ENCODE measurements at regions not wholly inside any gene's neighbourhood (a gene's known extent, or its start where the extent isn't known, plus 50 kb on each side); places are given as distances from the start of the nearest gene placed in this dataset.

DNA sequence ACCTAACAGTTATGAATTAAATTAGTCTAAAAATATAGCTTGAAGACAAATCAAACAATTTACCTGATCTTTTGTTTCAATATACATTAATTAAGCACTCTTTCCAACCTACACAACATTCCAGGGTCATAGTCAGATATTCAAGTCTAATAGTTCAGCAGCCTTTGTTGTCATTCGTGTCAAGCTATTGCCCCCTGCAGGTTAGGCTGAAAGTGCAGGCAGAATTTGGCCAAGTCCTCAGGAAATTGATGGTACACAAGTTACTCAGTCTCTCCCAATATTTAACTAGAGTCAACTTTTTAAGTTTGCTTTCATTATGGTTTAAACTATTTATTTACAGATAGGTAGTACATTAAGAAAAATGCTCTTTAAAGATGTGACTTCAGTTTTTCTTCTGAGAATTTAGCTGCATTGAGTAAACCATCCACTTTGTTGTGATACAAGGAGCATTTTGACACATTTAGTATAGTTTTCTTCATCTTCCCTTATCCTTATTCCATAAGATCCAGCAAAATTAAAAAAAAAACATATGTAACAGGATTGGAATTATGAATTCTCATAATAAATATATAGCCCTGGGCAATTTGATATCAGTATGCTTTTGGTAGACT lies 130.3 kb upstream of the DPYD start:
- 0% methylated on average over 1 of the region's 1 CpG for WGBS
- peak; percentile 79 for DNase-seq

DNA sequence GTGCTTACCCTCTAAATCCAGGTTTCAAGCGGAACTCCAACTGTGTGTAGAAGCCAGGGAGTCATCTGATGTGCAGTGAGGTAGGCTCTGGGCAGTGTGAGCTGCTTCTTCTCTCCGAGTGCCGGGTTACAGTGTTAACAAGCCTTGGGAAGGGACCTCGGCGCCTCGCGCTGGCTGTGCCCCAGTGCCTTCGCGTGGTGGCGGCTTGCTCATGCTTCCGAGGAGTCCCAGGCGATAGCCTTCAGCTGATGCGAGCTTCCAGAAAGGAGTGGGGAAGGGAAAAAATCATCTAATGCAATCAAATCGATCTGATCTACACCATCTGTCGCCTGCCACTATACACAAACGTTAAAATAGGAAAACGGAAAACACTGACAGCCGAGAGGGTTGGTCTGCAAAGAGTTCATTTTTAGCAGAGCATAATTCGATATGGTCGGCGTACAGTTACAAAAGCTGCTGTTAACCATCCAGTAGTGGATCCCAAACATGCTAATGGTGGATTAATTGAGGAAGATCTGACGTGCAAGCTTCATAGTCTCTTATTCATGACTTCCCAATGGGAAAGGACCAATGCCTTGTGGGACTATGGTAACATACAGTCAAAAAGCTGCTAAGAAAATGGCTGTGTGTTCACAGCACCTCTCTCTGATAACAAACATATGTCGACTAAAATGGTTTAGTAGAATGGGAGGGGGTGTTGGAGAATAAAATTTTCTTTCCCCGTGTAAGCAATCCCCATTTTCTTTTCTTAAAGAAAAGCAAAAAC lies 128.7 kb upstream of the DPYD start:
- H4K8ac ChIP-seq (ENCODE audit: low read length), result no peak overlapping the region
- H3K36me3 ChIP-seq (ENCODE audit: control insufficient read depth in 1 of 2, insufficient read depth in 2 of 2, low read depth in 1 of 2, low read length in 2 of 2), result no peaks in the 10 kb centered on the region
- H2AFZ ChIP-seq (ENCODE audit: low read depth, low read length), result no peak overlapping the region
- no peak overlapping the region for H3K14ac ChIP-seq (ENCODE audit: low read length in 2 of 2)
- H3K18ac ChIP-seq (ENCODE audit: low read depth in 1 of 2, low read length in 2 of 2), result no peak overlapping the region
- no peak overlapping the region for H3K27ac ChIP-seq (ENCODE audit: low read length, poor library complexity, severe bottlenecking)
- 31% methylated on average over 15 of the region's 24 CpGs for WGBS
- H3K4ac ChIP-seq (ENCODE audit: low read depth in 1 of 2, low read length in 2 of 2), result no peak overlapping the region
- no peaks in the 10 kb centered on the region for H3K9me3 ChIP-seq (ENCODE audit: control insufficient read depth, low read length)
- H2BK15ac ChIP-seq (ENCODE audit: low read depth, poor library complexity, severe bottlenecking), result no peak overlapping the region
- H2BK5ac ChIP-seq (ENCODE audit: low read depth, low read length, poor library complexity, severe bottlenecking), result no peak overlapping the region
- peak overlapping the region; percentile 12 for H3K4me2 ChIP-seq (ENCODE audit: low read length, poor library complexity, severe bottlenecking)
- no peak overlapping the region for H2BK120ac ChIP-seq (ENCODE audit: low read depth, low read length)
- no peak overlapping the region for H4K91ac ChIP-seq (ENCODE audit: low read length)
- H3K4me3 ChIP-seq (ENCODE audit: insufficient read depth in 1 of 2, low read depth in 1 of 2, low read length in 2 of 2), result peak overlapping the region in 1 of 2 experiments; percentile 72
- peaks cover 12 to 26% of the 10 kb centered on the region in 2 experiments for H3K27me3 ChIP-seq (ENCODE audit: control insufficient read depth in 1 of 2, insufficient read depth in 1 of 2, low read length in 2 of 2)
- H3K79me1 ChIP-seq (replicated peaks; ENCODE audit: low read length, poor library complexity, severe bottlenecking), result no peaks in the 10 kb centered on the region
- no peak overlapping the region for H2AK5ac ChIP-seq (ENCODE audit: low read length, severe bottlenecking)
- H3K9ac ChIP-seq (ENCODE audit: low read length), result no peak overlapping the region
- DNase-seq, result no peak
- no peak overlapping the region for H2BK12ac ChIP-seq (ENCODE audit: low read length in 2 of 2)
- H3K4me1 ChIP-seq (ENCODE audit: control insufficient read depth, insufficient read depth, low read depth, low read length), result peaks cover 17% of the 10 kb centered on the region
- no peak overlapping the region for H3K23ac ChIP-seq (ENCODE audit: low read length in 2 of 2)

More for the DNA sequence above, 130.3 kb upstream of the DPYD start:
- Histone ChIP-seq H4K8ac (ENCODE audit: low read length) (no peak overlapping the region), H2AFZ (ENCODE audit: low read depth, low read length) (no peak overlapping the region), H2BK5ac (ENCODE audit: low read depth, low read length, poor library complexity, severe bottlenecking) (no peak overlapping the region), H3K27me3 (ENCODE audit: control insufficient read depth in 1 of 2, insufficient read depth in 1 of 2, low read length in 2 of 2) (peaks cover 12 to 26% of the 10 kb centered on the region in 2 experiments), H2BK15ac (ENCODE audit: low read depth, poor library complexity, severe bottlenecking) (no peak overlapping the region), H2BK12ac (ENCODE audit: low read length in 2 of 2) (no peak overlapping the region), H4K91ac (ENCODE audit: low read length) (no peak overlapping the region), H3K4me1 (ENCODE audit: control insufficient read depth, insufficient read depth, low read depth, low read length) (peaks cover 11% of the 10 kb centered on the region), H2BK120ac (ENCODE audit: low read depth, low read length) (no peak overlapping the region), H3K9me3 (ENCODE audit: control insufficient read depth, low read length) (no peaks in the 10 kb centered on the region), H3K4me3 (ENCODE audit: insufficient read depth in 1 of 2, low read depth in 1 of 2, low read length in 2 of 2) (no peak overlapping the region), H3K79me1 (replicated peaks; ENCODE audit: low read length, poor library complexity, severe bottlenecking) (no peaks in the 10 kb centered on the region), H3K9ac (ENCODE audit: low read length) (no peak overlapping the region), H2AK5ac (ENCODE audit: low read length, severe bottlenecking) (no peak overlapping the region), H3K23ac (ENCODE audit: low read length in 2 of 2) (no peak overlapping the region), H3K14ac (ENCODE audit: low read length in 2 of 2) (no peak overlapping the region), H3K4ac (ENCODE audit: low read depth in 1 of 2, low read length in 2 of 2) (no peak overlapping the region), H3K27ac (ENCODE audit: low read length, poor library complexity, severe bottlenecking) (no peak overlapping the region), H3K18ac (ENCODE audit: low read depth in 1 of 2, low read length in 2 of 2) (no peak overlapping the region), H3K4me2 (ENCODE audit: low read length, poor library complexity, severe bottlenecking) (no peak overlapping the region), H3K36me3 (ENCODE audit: control insufficient read depth in 1 of 2, insufficient read depth in 2 of 2, low read depth in 1 of 2, low read length in 2 of 2) (no peaks in the 10 kb centered on the region)

DNA sequence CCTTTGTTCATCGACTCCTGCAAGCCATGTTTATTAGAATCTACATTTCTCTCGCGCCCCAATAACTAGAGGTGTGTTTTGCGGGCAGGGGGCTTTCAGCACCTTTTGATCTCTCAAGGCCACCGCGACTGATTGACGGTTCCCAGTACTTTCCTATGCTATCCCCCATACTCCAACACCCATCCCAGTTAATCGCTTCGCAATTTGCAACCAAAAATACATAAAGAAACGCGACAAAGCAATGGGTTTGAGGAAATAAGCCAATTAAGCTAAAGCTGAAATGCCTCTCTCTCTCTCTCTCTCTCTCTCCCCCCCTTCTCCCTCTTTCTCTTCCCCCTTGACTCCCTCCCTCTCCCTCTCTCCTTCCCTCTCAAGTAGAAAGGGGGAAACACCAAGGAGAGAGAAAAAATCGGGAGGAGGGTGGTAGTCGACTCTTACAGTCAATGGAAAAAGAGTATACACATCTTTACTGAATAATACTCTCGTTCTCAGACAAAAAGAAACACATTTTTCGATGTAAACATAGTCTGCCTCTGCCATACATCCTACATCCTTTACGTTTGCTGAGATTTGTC lies 128.0 kb upstream of the DPYD start:
- Histone ChIP-seq H2AK5ac (ENCODE audit: low read length, severe bottlenecking) (no peak overlapping the region), H2BK15ac (ENCODE audit: low read depth, poor library complexity, severe bottlenecking) (no peak overlapping the region), H2BK12ac (ENCODE audit: low read length in 2 of 2) (no peak overlapping the region), H3K18ac (ENCODE audit: low read depth in 1 of 2, low read length in 2 of 2) (no peak overlapping the region), H3K4ac (ENCODE audit: low read depth in 1 of 2, low read length in 2 of 2) (no peak overlapping the region), H2BK5ac (ENCODE audit: low read depth, low read length, poor library complexity, severe bottlenecking) (no peak overlapping the region), H3K14ac (ENCODE audit: low read length in 2 of 2) (no peak overlapping the region), H3K36me3 (ENCODE audit: control insufficient read depth in 1 of 2, insufficient read depth in 2 of 2, low read depth in 1 of 2, low read length in 2 of 2) (no peaks in the 10 kb centered on the region), H2BK120ac (ENCODE audit: low read depth, low read length) (no peak overlapping the region), H3K4me2 (ENCODE audit: low read length, poor library complexity, severe bottlenecking) (peak overlapping the region; percentile 54), H3K27ac (ENCODE audit: low read length, poor library complexity, severe bottlenecking) (no peak overlapping the region), H3K79me1 (replicated peaks; ENCODE audit: low read length, poor library complexity, severe bottlenecking) (no peaks in the 10 kb centered on the region), H3K9ac (ENCODE audit: low read length) (no peak overlapping the region), H3K23ac (ENCODE audit: low read length in 2 of 2) (no peak overlapping the region), H2AFZ (ENCODE audit: low read depth, low read length) (no peak overlapping the region), H4K91ac (ENCODE audit: low read length) (no peak overlapping the region), H3K4me1 (ENCODE audit: control insufficient read depth, insufficient read depth, low read depth, low read length) (peaks cover 17% of the 10 kb centered on the region), H4K8ac (ENCODE audit: low read length) (no peak overlapping the region), H3K9me3 (ENCODE audit: control insufficient read depth, low read length) (no peaks in the 10 kb centered on the region), H3K4me3 (ENCODE audit: insufficient read depth in 1 of 2, low read depth in 1 of 2, low read length in 2 of 2) (peak overlapping the region in 1 of 2 experiments; percentile 72), H3K27me3 (ENCODE audit: control insufficient read depth in 1 of 2, insufficient read depth in 1 of 2, low read length in 2 of 2) (peaks cover 12 to 26% of the 10 kb centered on the region in 2 experiments)
- 12% methylated on average over 14 of the region's 16 CpGs for WGBS
- peak; percentile 2 for DNase-seq

DNA sequence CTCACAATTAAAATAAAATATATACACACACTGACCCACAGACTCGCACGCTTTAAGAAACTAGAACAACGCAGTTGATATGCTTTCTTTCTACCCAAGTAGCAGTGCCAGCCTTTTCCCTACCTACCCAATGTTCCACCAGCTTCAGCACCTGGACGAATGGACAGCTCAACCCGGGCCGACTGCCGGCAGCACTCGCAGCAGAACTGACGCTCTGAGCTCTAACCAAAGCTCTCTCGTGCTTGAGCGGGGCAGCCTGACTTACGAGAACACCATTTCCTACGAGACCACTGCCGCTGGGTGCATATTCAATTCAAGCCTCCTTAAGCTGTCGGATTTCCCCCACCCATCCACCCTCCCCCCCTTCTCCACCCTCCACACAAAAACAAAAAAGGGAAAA lies 127.4 kb upstream of the DPYD start:
- no peak overlapping the region for H3K14ac ChIP-seq (ENCODE audit: low read length in 2 of 2)
- H4K8ac ChIP-seq (ENCODE audit: low read length), result no peak overlapping the region
- no peak overlapping the region for H3K4ac ChIP-seq (ENCODE audit: low read depth in 1 of 2, low read length in 2 of 2)
- WGBS, result under 1% methylated on average over 15 of the region's 15 CpGs
- H3K4me2 ChIP-seq (ENCODE audit: low read length, poor library complexity, severe bottlenecking), result peak overlapping the region; percentile 54
- peak overlapping the region in 1 of 2 experiments; percentile 72 for H3K4me3 ChIP-seq (ENCODE audit: insufficient read depth in 1 of 2, low read depth in 1 of 2, low read length in 2 of 2)
- no peak overlapping the region for H2AK5ac ChIP-seq (ENCODE audit: low read length, severe bottlenecking)
- H2BK120ac ChIP-seq (ENCODE audit: low read depth, low read length), result no peak overlapping the region
- peak; percentile 85 for DNase-seq
- no peak overlapping the region for H2BK5ac ChIP-seq (ENCODE audit: low read depth, low read length, poor library complexity, severe bottlenecking)
- no peaks in the 10 kb centered on the region for H3K36me3 ChIP-seq (ENCODE audit: control insufficient read depth in 1 of 2, insufficient read depth in 2 of 2, low read depth in 1 of 2, low read length in 2 of 2)
- no peaks in the 10 kb centered on the region for H3K9me3 ChIP-seq (ENCODE audit: control insufficient read depth, low read length)
- no peak overlapping the region for H2AFZ ChIP-seq (ENCODE audit: low read depth, low read length)
- no peak overlapping the region for H2BK12ac ChIP-seq (ENCODE audit: low read length in 2 of 2)
- no peak overlapping the region for H3K23ac ChIP-seq (ENCODE audit: low read length in 2 of 2)
- peaks cover 12% of the 10 kb centered on the region for H3K4me1 ChIP-seq (ENCODE audit: control insufficient read depth, insufficient read depth, low read depth, low read length)
- no peak overlapping the region for H2BK15ac ChIP-seq (ENCODE audit: low read depth, poor library complexity, severe bottlenecking)
- H4K91ac ChIP-seq (ENCODE audit: low read length), result no peak overlapping the region
- H3K9ac ChIP-seq (ENCODE audit: low read length), result no peak overlapping the region
- H3K18ac ChIP-seq (ENCODE audit: low read depth in 1 of 2, low read length in 2 of 2), result no peak overlapping the region
- H3K79me1 ChIP-seq (replicated peaks; ENCODE audit: low read length, poor library complexity, severe bottlenecking), result no peaks in the 10 kb centered on the region
- no peak overlapping the region for H3K27ac ChIP-seq (ENCODE audit: low read length, poor library complexity, severe bottlenecking)
- peaks cover 12 to 26% of the 10 kb centered on the region in 2 experiments for H3K27me3 ChIP-seq (ENCODE audit: control insufficient read depth in 1 of 2, insufficient read depth in 1 of 2, low read length in 2 of 2)

Data from mesenchymal stem cell (in vitro differentiated cells and primary cell).